AG09309 (cell line): ENCODE measurements at regions not wholly inside any gene's neighbourhood (a gene's known extent, or its start where the extent isn't known, plus 50 kb on each side); places are given as distances from the start of the nearest gene placed in this dataset.

Source experiments
- DNase-seq: peaks from one replicate; pipeline ENCODE4 v3.0.0-alpha.2; 2010; ENCODE audit warnings: low read depth
- H3K4me3 ChIP-seq: 2 replicates; pipeline ENCODE4 v1.5.1; 2011; ENCODE audit warnings: mild to moderate bottlenecking, low read depth, low read length, moderate library complexity; ENCODE audit not compliant: control insufficient read depth
- CTCF ChIP-seq: IDR thresholded peaks from 2 replicates; pipeline ENCODE4 v1.5.1; 2011; ENCODE audit warnings: mild to moderate bottlenecking, low read depth, low read length, inconsistent platforms; ENCODE audit not compliant: insufficient read depth, control insufficient read depth; ENCODE audit errors: missing control alignments

GRCh38 chr5:106877881-106878280 is 792.9 kb downstream of the EFNA5 start:
- DNase-seq = no peak
- H3K4me3 ChIP-seq = no peak overlapping the region
- no peak for TF ChIP-seq CTCF

GRCh38 chr5:106876665-106877194 is 794.0 kb downstream of the EFNA5 start:
- TF ChIP-seq CTCF = no peak
- DNase-seq = no peak
- H3K4me3 ChIP-seq = no peak overlapping the region

GRCh38 chr5:106876298-106876622 is 794.5 kb downstream of the EFNA5 start:
- H3K4me3 ChIP-seq = no peak overlapping the region
- no peak for DNase-seq
- no peak for TF ChIP-seq CTCF

- DNase-seq = no peak
- no peak overlapping the region for H3K4me3 ChIP-seq
- TF ChIP-seq CTCF = peak; percentile 65
These were observed 795.0 kb downstream of the EFNA5 start for GRCh38 chr5:106875591-106876297.

GRCh38 chr5:106874974-106875373 is 795.8 kb downstream of the EFNA5 start:
- H3K4me3 ChIP-seq = no peak overlapping the region
- no peak for TF ChIP-seq CTCF
- DNase-seq = no peak

- DNase-seq = no peak
- H3K4me3 ChIP-seq = no peak overlapping the region
- no peak for TF ChIP-seq CTCF
These were observed 796.2 kb downstream of the EFNA5 start for GRCh38 chr5:106874531-106874930.
